ES-I3 (cell line): ENCODE measurements at regions not wholly inside any gene's neighbourhood (a gene's known extent, or its start where the extent isn't known, plus 50 kb on each side); places are given as distances from the start of the nearest gene placed in this dataset.

Experiments used
- H3K36me3 ChIP-seq: 2 replicates; pipeline ENCODE4 v1.6.1; 2013; ENCODE audit warnings: mild to moderate bottlenecking, low read length, control low read depth, moderate library complexity; ENCODE audit not compliant: insufficient read depth
- H3K4me1 ChIP-seq: 2 replicates; pipeline ENCODE4 v1.6.1; 2013; ENCODE audit warnings: mild to moderate bottlenecking, control low read depth, low read length; ENCODE audit not compliant: insufficient read depth
- H3K9ac ChIP-seq: 2 replicates; pipeline ENCODE4 v1.6.1; 2013; ENCODE audit warnings: low read depth, mild to moderate bottlenecking, low read length, moderate library complexity
- H3K9me3 ChIP-seq: 2 replicates; pipeline ENCODE4 v1.6.1; 2013; ENCODE audit warnings: mild to moderate bottlenecking, low read length, moderate library complexity; ENCODE audit not compliant: control insufficient read depth, insufficient read depth

DNA sequence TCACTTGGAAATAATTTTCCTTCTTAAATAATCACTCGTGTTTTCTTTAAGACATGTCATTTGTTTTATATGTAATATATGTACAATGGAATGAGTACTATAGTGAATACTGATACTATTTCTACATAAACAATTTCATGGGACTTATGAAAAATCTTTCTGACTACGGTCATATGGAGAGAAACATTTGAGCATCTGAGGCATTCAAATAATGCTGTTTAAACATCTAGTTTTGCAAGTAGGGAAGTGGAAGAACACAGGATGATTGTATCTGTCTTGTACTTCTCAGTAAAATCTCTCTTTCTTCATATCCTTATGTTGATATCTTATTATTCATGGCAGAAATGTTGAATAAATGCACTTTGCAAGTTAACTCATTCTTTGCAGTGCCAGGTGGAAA lies 599.5 kb upstream of the KCNMB2 start:
- no peaks in the 10 kb centered on the region for H3K36me3 ChIP-seq
- H3K9me3 ChIP-seq: no peaks in the 10 kb centered on the region
- H3K9ac ChIP-seq: no peak overlapping the region
- peaks cover 3% of the 10 kb centered on the region; the same call in 1 of the 2 replicates for H3K4me1 ChIP-seq

DNA sequence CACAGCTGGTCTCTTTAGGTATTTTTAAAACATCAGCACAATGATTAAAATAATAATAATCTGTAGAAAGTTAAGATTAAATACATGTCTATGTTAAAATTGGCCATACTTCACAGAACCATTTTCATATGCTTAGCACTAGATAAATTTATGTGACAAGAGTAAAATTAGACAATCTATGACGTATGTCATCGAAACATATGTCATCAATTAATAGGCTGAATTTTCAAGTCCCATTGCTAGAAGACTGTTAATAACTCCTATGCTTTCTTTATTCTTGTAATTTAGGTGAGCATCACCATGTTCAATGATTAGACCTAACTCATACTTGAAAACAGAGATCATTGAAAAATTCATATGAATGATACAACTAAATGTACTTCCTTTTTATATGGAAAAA lies 593.3 kb upstream of the KCNMB2 start:
- H3K4me1 ChIP-seq: peaks cover 6% of the 10 kb centered on the region; the same call in 1 of the 2 replicates
- H3K9ac ChIP-seq: no peak overlapping the region
- H3K36me3 ChIP-seq: no peaks in the 10 kb centered on the region
- no peaks in the 10 kb centered on the region for H3K9me3 ChIP-seq

DNA sequence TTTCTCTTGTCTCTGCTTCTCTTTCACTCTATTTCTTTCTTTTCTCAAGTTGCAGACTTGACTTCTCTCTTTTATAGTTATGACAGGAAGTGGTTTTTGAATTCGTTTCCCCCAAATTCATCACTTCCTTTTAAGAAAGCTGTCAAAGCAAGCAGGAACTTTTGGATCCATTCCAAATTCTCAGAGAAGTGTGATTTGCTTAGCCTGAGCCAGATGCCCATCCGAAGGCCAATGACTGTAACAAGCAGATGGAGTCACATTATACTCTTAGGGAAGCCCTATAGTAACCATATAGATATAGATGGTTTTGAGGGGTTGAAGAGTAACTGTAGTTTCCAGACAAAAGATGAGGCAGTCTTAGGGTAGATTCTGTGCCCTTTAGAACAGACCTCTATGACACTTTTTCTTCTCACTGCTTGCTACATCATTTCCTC lies 592.0 kb upstream of the KCNMB2 start:
- Histone ChIP-seq H3K9ac (no peak overlapping the region), H3K36me3 (no peaks in the 10 kb centered on the region), H3K4me1 (peaks cover 6% of the 10 kb centered on the region; the same call in 1 of the 2 replicates), H3K9me3 (no peaks in the 10 kb centered on the region)

DNA sequence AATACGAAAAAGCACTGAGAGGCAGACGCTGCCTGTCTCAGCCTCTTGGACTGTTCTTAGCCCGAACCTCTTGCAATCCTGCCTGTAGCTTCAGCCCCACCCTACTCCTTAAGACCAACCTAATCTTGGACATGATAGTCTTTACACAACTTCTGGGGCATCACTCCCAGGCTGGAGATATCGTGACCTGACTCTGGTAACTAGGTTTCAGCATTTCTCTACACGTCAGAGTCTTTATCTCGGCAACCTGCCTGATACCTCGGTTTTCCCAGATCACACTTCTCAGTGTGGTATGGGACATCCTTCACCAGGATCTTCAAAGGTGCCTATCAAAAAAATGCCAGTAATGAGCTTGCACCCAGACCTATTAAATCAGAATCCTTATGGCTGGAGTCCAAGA lies 590.2 kb upstream of the KCNMB2 start:
- H3K9ac ChIP-seq: no peak overlapping the region
- H3K4me1 ChIP-seq: peaks cover 6% of the 10 kb centered on the region; the same call in 1 of the 2 replicates
- H3K9me3 ChIP-seq: no peaks in the 10 kb centered on the region
- no peaks in the 10 kb centered on the region for H3K36me3 ChIP-seq

DNA sequence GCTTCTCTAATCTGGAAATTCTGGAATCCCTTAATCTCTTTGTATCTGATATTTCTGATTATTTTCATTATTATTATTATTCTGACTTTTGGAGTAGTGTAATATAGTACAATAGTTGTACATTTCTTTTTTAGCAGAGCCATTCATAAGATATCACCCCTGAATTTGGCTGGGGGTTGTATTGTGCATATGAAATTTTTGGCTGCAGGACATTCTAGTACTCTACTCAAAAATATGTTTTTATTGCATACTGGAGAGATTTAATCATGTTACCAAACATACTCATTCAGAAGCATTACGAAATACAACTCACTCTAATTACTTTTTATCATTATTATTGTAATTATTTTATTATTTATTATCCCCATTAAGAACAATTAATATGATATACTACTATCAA lies 589.7 kb upstream of the KCNMB2 start:
- H3K36me3 ChIP-seq: no peaks in the 10 kb centered on the region
- peaks cover 6% of the 10 kb centered on the region; the same call in 1 of the 2 replicates for H3K4me1 ChIP-seq
- no peaks in the 10 kb centered on the region for H3K9me3 ChIP-seq
- H3K9ac ChIP-seq: no peak overlapping the region

DNA sequence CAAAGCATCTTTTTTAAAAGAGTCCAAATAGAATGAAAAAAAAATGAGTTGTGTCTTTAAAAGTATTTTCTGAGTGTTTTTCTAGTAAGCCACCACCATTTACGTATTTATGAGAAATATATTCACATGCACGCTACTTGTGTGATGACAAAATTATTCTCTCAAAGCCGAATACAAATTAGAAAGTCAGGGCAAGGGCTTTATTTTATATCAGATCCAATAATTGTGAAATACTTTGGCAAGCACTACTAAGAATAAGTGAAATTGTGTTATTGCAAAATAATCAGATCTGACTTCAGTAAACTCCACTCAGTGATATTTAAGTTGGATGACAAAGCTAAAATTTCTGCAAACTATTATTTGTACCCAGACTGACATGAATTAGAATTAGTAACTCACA lies 589.3 kb upstream of the KCNMB2 start:
- Histone ChIP-seq H3K9ac (no peak overlapping the region), H3K36me3 (no peaks in the 10 kb centered on the region), H3K9me3 (no peaks in the 10 kb centered on the region), H3K4me1 (peaks cover 1% of the 10 kb centered on the region; the same call in 1 of the 2 replicates)

DNA sequence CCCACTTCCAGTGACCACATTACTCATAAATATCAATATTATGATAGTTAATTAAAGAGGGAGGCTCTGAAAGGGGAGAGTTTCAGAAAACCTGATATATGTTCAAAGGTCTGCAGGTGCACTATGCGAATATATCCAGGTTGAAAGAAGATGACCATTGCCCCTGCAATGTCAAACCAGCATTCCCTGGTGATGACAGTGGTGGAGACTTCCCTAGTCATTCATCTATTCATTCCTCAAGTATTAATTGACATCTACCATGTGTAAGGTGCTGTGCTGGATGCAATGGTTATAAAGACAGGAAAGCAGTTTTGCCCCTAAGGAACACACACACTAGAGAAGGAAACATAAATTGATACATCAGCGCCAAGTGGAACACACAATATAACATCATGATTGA lies 588.3 kb upstream of the KCNMB2 start:
- H3K4me1 ChIP-seq: no peaks in the 10 kb centered on the region
- H3K9me3 ChIP-seq: no peaks in the 10 kb centered on the region
- no peak overlapping the region for H3K9ac ChIP-seq
- no peaks in the 10 kb centered on the region for H3K36me3 ChIP-seq

DNA sequence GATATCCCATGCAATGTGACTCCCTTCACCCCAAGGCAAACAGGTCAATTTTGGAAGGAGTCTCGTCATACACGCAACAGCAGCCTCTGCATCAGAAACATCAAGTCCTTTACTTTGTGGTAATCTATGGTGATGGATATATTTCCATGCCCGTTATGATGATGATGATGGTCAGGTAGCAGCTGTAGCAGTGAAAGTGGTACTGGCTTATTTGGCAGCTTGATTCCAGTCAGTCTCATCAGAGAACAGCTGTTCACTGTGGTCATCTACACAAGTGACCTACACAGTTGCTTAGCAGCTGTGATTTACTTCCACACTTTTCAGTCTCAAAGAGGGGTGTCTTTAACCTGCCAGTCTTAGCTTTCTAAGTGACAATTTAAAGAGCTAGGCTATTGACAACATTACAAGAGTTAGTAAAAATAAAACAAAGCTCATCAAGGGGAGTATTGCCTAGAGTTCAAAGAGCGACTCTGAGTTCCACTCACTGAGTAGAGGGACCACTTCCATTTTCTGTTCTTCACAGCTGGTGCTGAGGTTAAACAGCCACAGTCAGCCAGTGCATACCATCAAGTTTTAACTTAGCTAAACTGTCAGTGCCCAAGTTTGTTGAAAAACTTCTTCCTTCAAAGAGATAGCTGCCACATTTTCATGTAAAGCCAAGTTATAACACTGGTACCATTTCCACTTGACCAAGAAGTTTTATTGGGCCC lies 587.4 kb upstream of the KCNMB2 start:
- H3K36me3 ChIP-seq: no peaks in the 10 kb centered on the region
- H3K9me3 ChIP-seq: no peaks in the 10 kb centered on the region
- H3K4me1 ChIP-seq: no peaks in the 10 kb centered on the region
- H3K9ac ChIP-seq: no peak overlapping the region

DNA sequence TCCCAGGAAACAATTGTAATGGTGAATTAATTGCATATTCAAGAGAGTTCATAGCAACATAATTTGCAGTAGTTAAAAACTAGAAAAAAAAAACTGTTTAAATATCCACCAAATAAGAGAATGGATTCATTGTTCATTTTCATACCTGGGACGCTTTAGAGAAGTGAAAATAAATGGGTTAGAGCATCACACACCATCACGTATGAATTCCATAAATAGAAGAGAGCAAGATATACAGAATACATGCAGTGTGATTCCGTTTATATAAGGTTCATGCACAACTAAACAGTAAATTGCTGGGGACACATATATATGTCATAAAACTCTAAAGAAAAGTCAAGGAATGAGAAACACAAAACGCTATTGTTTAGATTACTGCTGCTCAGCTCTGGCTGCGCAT lies 577.0 kb upstream of the KCNMB2 start:
- Histone ChIP-seq H3K9ac (no peak overlapping the region), H3K9me3 (no peaks in the 10 kb centered on the region), H3K4me1 (no peaks in the 10 kb centered on the region), H3K36me3 (no peaks in the 10 kb centered on the region)

DNA sequence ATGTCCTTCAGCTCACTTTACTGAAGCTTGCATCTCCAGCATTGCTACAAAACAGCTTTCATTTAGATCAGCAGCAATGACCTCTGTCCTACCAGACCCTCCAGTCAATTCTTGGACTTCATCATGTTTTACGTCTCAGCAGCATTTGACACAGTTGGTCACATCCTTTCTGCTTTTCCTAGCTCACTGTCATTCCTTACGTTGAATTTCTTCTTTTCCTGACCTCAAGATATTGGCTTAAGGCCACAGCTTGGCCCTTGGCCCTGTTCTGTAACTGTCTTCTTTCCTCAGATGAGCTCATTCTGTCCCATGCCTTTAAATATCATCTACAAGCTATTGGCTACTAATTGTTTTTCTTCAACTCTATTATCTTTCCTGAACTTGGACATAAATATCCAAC lies 576.2 kb upstream of the KCNMB2 start:
- H3K36me3 ChIP-seq: no peaks in the 10 kb centered on the region
- no peak overlapping the region for H3K9ac ChIP-seq
- no peaks in the 10 kb centered on the region for H3K4me1 ChIP-seq
- no peaks in the 10 kb centered on the region for H3K9me3 ChIP-seq

DNA sequence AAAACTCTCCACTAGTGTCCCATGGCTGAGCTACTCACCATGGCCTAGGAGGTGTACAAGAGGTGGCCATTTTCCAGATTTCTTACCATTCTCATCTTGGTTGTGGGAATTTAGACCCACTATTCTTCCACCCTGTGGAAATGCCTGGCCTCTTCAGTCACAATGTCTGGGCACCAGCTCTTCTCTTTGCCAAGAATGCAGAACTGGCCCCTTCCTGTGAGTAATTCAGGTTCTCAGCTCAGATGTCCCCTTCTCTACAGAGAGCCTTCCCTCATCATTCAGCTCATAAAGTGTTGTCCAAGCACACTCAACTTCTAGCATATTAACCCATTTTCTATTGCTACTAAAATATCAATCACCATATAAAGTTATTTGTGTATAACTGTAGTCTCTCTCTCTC lies 575.5 kb upstream of the KCNMB2 start:
- H3K9me3 ChIP-seq: no peaks in the 10 kb centered on the region
- H3K36me3 ChIP-seq: no peaks in the 10 kb centered on the region
- no peaks in the 10 kb centered on the region for H3K4me1 ChIP-seq
- no peak overlapping the region for H3K9ac ChIP-seq

DNA sequence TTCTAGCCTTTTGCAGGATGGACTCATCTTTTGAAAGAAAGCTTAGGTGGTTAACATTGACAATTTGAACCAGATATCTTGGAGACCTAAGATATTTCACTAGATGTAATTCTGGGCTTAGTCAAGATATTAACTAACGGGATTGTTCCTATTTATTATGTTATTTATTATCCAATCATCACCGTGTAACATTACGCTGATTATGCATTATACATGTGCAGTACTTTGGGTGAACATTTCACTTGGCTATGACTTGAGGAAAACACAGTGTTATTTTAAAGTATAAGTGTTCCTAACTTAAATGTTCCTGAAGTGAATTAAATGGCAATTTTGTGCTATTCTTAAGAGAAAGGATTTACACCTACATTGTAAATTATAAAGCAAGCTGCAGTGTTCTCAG lies 574.5 kb upstream of the KCNMB2 start:
- Histone ChIP-seq H3K9ac (no peak overlapping the region), H3K4me1 (no peaks in the 10 kb centered on the region), H3K9me3 (no peaks in the 10 kb centered on the region), H3K36me3 (no peaks in the 10 kb centered on the region)

DNA sequence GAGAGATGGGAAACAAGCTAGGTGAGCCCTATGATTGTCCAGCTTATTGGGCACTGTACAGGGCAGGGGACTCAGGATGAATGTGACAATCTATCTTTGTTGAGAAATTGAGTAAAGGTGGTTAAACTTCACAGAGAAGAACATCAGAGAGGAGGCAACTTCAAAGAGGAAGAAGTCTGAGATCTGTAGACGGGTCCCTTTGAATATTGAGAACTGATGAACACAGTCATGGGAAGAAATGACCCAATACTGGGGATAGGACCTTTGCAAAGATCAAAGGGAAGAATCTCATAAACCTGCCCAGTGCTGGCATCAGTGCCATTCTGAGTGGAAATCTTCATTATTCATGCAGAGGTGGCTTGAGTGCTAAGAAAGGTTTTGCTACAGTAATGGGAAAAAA lies 569.7 kb upstream of the KCNMB2 start:
- Histone ChIP-seq H3K4me1 (no peaks in the 10 kb centered on the region), H3K9ac (no peak overlapping the region), H3K36me3 (no peaks in the 10 kb centered on the region), H3K9me3 (no peaks in the 10 kb centered on the region)

DNA sequence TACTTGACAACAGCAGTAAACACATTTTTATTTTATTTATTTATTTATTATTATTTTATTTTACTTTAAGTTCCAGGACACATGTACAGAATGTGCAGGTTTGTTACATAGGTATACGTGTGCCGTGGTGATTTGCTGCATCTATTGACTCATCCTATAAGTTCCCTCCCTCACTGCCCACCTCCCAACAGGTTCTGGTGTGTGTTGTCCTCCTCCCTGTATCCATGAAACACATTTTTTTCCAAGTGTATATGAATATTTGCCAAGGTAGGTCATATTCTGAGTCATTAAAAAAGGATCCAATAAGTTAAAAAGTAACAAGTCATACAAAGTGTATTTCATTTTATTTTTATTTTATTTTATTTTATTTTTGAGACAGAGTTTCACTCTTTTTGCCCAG lies 567.3 kb upstream of the KCNMB2 start:
- Histone ChIP-seq H3K36me3 (no peaks in the 10 kb centered on the region), H3K4me1 (peaks cover 5% of the 10 kb centered on the region; the same call in 1 of the 2 replicates), H3K9ac (no peak overlapping the region), H3K9me3 (no peaks in the 10 kb centered on the region)

DNA sequence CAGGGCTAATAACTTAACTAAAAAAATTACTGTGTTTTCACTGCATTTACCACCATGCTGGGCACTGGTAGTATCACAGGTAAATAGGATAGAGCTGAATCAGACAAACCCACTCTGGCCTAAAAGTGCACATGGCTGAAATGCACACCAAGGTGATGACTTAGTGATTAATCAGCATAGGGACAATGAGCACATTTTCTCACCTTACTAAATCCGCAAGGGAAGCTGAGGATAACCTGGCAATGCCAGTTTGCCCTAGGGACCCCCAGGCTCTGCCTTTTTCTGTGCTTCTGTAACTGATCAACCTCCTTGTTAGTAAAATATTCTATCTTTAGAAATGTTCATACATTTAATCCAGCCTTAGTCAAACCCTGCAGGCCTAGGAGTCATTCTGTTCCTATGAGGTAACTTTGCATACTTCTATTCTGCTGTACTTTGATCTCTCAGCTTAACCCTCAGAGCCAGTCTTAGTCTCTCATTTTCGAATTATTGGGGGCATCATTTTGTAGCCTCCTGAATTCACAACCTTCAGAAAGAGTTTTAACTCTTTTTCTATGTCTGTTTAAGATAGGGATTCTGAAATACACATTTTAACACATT lies 562.9 kb upstream of the KCNMB2 start:
- Histone ChIP-seq H3K9ac (no peak overlapping the region), H3K36me3 (no peaks in the 10 kb centered on the region), H3K4me1 (peaks cover 5% of the 10 kb centered on the region; the same call in 1 of the 2 replicates), H3K9me3 (no peaks in the 10 kb centered on the region)
